ENCODE measurements at regions not wholly inside any gene's neighbourhood (a gene's known extent, or its start where the extent isn't known, plus 50 kb on each side); places are given as distances from the start of the nearest gene placed in this dataset.

GRCh38 chr10:58082248-58082647 lies 185.4 kb downstream of the IPMK start:
- no peak for TF ChIP-seq TAF1 (IDR thresholded peaks at IDR 0.05; ENCODE audit: borderline replicate concordance, insufficient read depth, low read length)
- no peak for TF ChIP-seq SIN3A (IDR thresholded peaks at IDR 0.05; ENCODE audit: borderline replicate concordance, insufficient read depth, low read length)
- no peak for TF ChIP-seq POLR2AphosphoS5 (IDR thresholded peaks at IDR 0.05; ENCODE audit: low read depth, low read length)
- TF ChIP-seq REST (IDR thresholded peaks at IDR 0.05; ENCODE audit: insufficient read depth in 1 of 2, low read depth in 2 of 2, low read length in 2 of 2): no peak
- TF ChIP-seq FOXP2 (optimal IDR thresholded peaks at IDR 0.05; ENCODE audit: borderline replicate concordance, extremely low read depth, extremely low read length, insufficient read depth): no peak

All from PFSK-1 (cell line).